GM19025 (cell line): ENCODE measurements at regions not wholly inside any gene's neighbourhood (a gene's known extent, or its start where the extent isn't known, plus 50 kb on each side); places are given as distances from the start of the nearest gene placed in this dataset.
"Not testable (repeated sequence)": the region's sequence is repeated elsewhere in the genome, so short reads cannot be mapped to it uniquely, and the experiment has no call there.

ENCODE experiments used
- ATAC-seq: cut with Tn5 transposase; IDR thresholded peaks from one replicate; pipeline ENCODE4 v1.9.1; 2021; ENCODE audit warnings: mild to moderate bottlenecking, low read depth, moderate library complexity; ENCODE audit not compliant: unreplicated experiment

DNA sequence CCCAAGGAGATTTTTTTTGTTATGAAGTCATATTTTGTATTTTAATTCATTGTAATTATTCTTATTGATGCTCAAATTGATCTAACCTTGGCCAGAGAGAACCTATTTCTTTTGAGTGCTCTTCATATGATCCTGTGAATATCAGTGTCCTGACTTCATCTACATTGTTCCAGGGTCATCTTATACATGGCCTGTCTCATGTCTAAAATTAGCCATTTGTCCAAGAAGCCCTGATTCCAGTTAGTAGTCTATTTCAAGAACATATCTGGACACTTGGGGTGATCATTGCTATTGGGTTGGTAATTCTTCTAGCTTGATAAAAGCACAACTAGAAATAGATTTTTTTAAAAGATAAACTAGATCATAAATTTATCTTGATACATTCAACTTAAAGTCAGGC lies 266.2 kb downstream of the SPRY1 start:
- no peak for ATAC-seq

- ATAC-seq = no peak
These were observed 269.9 kb downstream of the SPRY1 start for GRCh38 chr4:123666486-123666885.

- no peak for ATAC-seq
These were observed 270.9 kb downstream of the SPRY1 start for GRCh38 chr4:123667496-123667895.

- ATAC-seq = no peak
These were observed 271.4 kb downstream of the SPRY1 start for GRCh38 chr4:123667991-123668390.

GRCh38 chr4:123671636-123672404 lies 275.2 kb downstream of the SPRY1 start:
- ATAC-seq = no peak

- no peak for ATAC-seq
These were observed 276.4 kb downstream of the SPRY1 start for GRCh38 chr4:123672987-123673386.

DNA sequence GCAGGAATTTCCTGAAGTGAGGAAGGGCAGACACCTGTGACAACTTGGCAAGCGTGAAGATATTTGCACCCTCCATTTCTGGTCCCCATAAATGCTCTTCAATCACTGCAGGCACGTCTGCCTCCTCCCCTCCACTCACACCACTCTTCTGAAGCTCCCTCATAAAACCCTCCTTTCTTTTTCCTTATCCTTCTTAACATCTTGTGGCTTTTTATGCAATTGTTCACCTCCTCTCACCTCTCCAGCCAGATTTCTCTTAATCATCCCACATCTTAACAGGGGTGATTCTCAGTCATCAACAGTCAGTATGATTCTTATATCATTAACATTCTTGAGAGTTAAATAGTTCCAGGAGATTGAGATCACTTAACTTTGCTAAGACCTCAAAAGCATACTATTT lies 277.4 kb downstream of the SPRY1 start:
- no peak for ATAC-seq

DNA sequence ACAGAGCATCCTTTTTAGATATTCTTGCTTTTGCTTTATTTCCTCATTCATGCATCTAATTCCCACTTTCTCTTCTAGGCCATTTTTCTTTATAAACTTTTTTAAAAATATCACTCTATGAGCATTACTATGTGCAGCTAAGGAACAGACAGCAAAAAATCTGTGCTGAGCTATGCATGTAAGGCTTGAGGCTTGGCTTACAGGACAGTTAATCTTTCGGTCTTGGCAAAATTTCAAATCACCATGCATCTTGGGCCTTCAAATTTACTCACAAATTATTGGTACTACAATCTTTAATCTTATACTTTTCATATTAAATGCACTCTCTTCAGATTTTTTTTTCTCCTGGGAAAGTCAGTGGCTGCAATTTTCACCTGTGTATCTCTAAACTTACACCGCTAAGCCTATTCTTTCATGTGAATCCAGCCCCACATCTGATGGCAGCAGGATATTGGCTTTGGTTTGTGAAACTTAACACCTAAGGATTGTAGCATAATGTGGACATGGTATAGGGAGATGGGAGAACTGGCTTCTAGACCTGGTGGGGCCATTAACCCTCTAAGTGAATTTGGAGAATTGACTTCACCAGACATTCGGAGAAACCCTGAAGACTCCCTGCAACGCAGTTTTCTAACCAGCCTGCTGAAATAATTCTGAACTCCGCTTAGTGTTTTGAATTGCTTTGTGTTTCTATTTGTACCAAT lies 278.3 kb downstream of the SPRY1 start:
- ATAC-seq = no peak

DNA sequence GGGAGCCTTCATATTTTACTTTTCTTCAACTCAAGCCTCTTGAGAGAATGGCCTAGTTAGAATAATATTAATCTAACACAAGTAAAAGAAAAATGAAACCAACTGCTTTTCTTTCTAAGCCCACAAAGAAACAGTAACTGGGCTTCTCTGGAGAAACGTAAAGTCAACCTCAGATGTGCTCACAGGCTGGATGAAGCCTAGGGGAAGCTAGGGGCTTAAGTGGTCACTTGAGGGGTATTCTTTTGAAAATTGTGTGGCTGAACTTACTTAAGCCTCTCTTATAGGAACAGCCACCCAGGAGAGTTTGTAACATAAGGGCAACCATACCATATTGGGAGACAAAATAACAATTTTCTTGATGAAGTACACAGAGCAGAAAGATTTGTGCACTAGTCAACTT lies 279.0 kb downstream of the SPRY1 start:
- ATAC-seq = no peak

GRCh38 chr4:123676071-123676889 lies 279.7 kb downstream of the SPRY1 start:
- no peak for ATAC-seq

- no peak for ATAC-seq
These were observed 280.3 kb downstream of the SPRY1 start for GRCh38 chr4:123676890-123677229.

- ATAC-seq = no peak
These were observed 286.3 kb downstream of the SPRY1 start for GRCh38 chr4:123682931-123683330.

GRCh38 chr4:123684937-123685336 lies 288.3 kb downstream of the SPRY1 start:
- not testable (repeated sequence) for ATAC-seq

DNA sequence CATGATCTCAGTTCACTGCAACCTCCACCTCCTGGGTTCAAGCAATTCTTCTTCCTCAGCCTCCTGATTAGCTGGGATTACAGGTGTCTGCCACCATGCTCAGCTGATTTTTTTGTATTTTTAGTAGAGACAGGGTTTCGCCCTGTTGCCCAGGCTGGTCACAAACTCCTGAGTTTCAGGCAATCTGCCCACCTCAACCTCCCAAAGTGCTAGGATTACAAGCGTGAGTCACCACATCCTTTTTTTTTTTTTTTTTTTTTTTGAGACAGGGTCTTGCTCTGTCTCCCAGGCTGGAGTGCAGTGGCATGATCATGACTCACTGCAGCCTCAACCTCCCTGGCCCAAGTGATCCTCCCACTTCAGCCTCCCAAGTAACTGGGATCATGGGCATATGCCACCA lies 298.9 kb downstream of the SPRY1 start:
- not testable (repeated sequence) for ATAC-seq

GRCh38 chr4:123696687-123697086 lies 300.1 kb downstream of the SPRY1 start:
- no peak for ATAC-seq

DNA sequence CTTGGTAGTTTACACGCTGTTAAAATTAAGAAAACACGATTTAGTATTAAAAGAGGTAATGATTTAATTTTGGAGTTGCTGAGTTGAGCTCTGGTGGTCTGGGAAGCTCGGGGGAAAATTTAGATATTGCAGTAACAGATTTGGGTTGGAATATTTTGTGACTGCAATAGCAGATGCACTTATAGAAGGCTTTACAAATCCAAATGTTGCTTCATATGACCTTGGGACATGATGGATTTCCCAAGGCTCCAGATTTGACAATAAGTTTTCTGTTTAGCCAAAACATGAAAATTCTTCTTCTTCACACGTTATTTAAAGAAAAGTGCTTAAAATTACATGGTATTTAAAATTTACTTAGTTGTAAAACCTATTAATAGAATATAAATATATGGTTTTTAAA lies 302.0 kb downstream of the SPRY1 start:
- ATAC-seq = no peak

GRCh38 chr4:123699880-123700771 lies 303.5 kb downstream of the SPRY1 start:
- no peak for ATAC-seq

- no peak for ATAC-seq
These were observed 304.6 kb downstream of the SPRY1 start for GRCh38 chr4:123701131-123701575.

- ATAC-seq = no peak
These were observed 308.8 kb downstream of the SPRY1 start for GRCh38 chr4:123705419-123705818.

DNA sequence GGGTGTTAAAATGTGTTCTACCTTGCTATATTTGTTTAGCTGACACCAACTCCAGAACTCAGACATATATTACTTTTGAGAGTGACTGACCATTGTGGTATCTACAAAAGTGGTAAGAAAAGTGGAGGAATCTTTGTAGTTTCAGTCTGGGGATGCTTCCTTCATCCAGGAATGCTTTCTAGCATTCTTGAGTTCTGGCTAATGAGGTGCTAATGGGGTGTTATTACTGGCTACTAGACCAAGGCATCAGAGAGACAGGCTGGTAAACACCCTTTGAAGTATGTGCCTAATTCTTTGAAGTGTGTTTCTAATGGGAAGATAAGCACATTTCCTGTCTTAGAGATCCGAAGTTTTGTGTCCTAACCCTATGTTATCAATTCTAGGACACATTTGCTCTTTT lies 310.4 kb downstream of the SPRY1 start:
- no peak for ATAC-seq
